T-cell (primary cell): ENCODE measurements at regions not wholly inside any gene's neighbourhood (a gene's known extent, or its start where the extent isn't known, plus 50 kb on each side); places are given as distances from the start of the nearest gene placed in this dataset.

ENCODE experiments used
- ATAC-seq, 4 experiments: fragments of 200-7000 bp in 3 of 4; fragments of 150-1000 bp in 1 of 4; cut with Tn5 transposase; replicated peaks in 1 of 4; 1 replicate in 3 of 4; 2 replicates in 1 of 4; pipeline ENCODE4 v1.10.0; 2021; ENCODE audit warnings: moderate library complexity in 3 of 4, mild to moderate bottlenecking in 2 of 4, moderate number of reproducible peaks in 1 of 4
- CTCF ChIA-PET, 2 donors: fragments of 300-600 bp; sonication (Branson Sonifier 250); formaldehyde crosslinking; loops; one replicate each; lab custom pipeline; 2022; ENCODE audit warnings: antibody characterized with exemption in 2 of 2; lab: Charles Lee
- POLR2A ChIA-PET, 2 donors: fragments of 300-600 bp; sonication (Branson Sonifier 250); formaldehyde crosslinking; loops; one replicate each; lab custom pipeline; 2022; ENCODE audit warnings: antibody characterized with exemption in 2 of 2; lab: Charles Lee
- DNase-seq, 35 experiments: peaks; one replicate each; pipeline versions ENCODE4 v3.0.0 to v3.0.0-alpha.2; 2013 to 2023
- H3K27ac ChIP-seq: one replicate; pipeline ENCODE4 v1.5.1; 2013; ENCODE audit warnings: low read length
- H3K27me3 ChIP-seq, 2 experiments: replicated peaks in 1 of 2; 1 replicate in 1 of 2; 2 replicates in 1 of 2; pipeline versions ENCODE4 v1.6.1 to v1.7.0; 2013; ENCODE audit warnings: low read length in 1 of 2, mixed read lengths in 1 of 2; ENCODE audit not compliant: control insufficient read depth in 2 of 2, insufficient read depth in 2 of 2; ENCODE audit errors: extremely low read depth in 1 of 2
- H3K36me3 ChIP-seq, 2 donors: 1 replicate in 1 of 2; 2 replicates in 1 of 2; pipeline versions ENCODE4 v1.6.1 to v1.7.0; 2013; ENCODE audit warnings: low read length in 1 of 2; ENCODE audit not compliant: control insufficient read depth in 2 of 2, insufficient read depth in 1 of 2; ENCODE audit errors: extremely low read depth in 1 of 2
- H3K4me1 ChIP-seq, 2 experiments: 1 replicate in 1 of 2; 2 replicates in 1 of 2; pipeline versions ENCODE4 v1.6.1 to v1.7.0; 2013; ENCODE audit warnings: low read length in 2 of 2, mixed read lengths in 1 of 2; ENCODE audit not compliant: insufficient read depth in 2 of 2, control insufficient read depth in 1 of 2; ENCODE audit errors: extremely low read depth in 1 of 2
- H3K4me3 ChIP-seq, 2 donors: 1 replicate in 1 of 2; 2 replicates in 1 of 2; pipeline versions ENCODE4 v1.5.1 to v1.7.0; 2013; ENCODE audit warnings: mild to moderate bottlenecking in 2 of 2, low read length in 1 of 2, moderate library complexity in 1 of 2; ENCODE audit not compliant: control insufficient read depth in 1 of 2; ENCODE audit errors: extremely low read depth in 1 of 2
- H3K9me3 ChIP-seq: 2 replicates; pipeline ENCODE4 v1.7.0; 2013
- H3K27ac Mint-ChIP-seq, 2 donors: one replicate each; pipeline ENCODE4 v1.8.0; 2020 to 2021; ENCODE audit warnings: mild to moderate bottlenecking in 2 of 2, mixed read lengths in 2 of 2
- H3K27me3 Mint-ChIP-seq, 2 donors: one replicate each; pipeline ENCODE4 v1.8.0; 2021 to 2022; ENCODE audit warnings: mixed read lengths in 2 of 2
- H3K36me3 Mint-ChIP-seq: one replicate; pipeline ENCODE4 v1.8.0; 2021; ENCODE audit warnings: mixed read lengths
- H3K4me1 Mint-ChIP-seq, 3 donors: one replicate each; pipeline ENCODE4 v1.8.0; 2020 to 2022; ENCODE audit warnings: mixed read lengths in 3 of 3, mild to moderate bottlenecking in 1 of 3
- H3K4me3 Mint-ChIP-seq, 3 donors: one replicate each; pipeline ENCODE4 v1.8.0; 2020 to 2022; ENCODE audit warnings: mild to moderate bottlenecking in 3 of 3, mixed read lengths in 3 of 3, moderate library complexity in 3 of 3
- H3K9me3 Mint-ChIP-seq, 3 donors: one replicate each; pipeline ENCODE4 v1.8.0; 2020 to 2022; ENCODE audit warnings: mixed read lengths in 3 of 3
- WGBS: methylation state at CpG from one replicate; pipeline ENCODE4 v1.1.5; 2013; ENCODE audit warnings: missing lambda C conversion rate; ENCODE audit not compliant: insufficient coverage; 5-methylcytosine and 5-hydroxymethylcytosine counted together

DNA sequence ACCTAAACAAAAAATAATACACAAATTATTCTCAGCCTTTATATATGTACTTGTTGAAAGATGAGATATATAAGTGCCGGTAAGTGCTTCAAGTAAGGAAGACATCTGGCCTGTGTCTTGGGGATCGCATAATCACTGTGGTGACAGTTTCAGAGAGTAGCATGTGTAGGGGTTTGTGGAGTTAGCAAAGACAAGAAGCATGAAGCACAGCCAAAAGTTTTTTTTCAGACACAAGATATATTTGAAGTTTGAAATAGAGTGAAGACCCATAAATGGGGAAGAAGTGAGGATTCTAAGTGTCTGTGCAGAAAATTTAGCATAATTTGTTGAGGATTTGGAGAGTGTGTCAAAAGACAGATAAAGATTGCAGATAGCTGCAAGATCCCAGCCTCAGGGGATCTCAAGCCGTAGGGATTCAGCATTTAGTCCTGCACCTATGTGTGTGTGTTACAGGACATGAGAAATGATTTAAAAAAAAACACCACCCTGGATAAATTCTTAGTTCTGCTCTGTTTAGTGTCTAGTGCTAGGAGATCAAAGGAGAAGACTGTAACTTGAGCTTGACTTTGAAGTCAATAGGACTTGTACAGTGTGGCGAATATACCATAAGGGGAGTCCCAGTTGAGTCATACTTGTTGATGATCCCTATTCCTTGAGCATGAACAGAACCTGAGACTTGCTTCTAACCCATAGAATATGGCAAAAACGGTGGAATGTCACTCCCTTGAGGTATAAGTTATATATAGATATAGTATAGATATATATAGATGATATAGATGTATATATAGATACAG lies 123.9 kb upstream of the GRM7 start:
- no peak overlapping the region for H3K4me3 Mint-ChIP-seq
- Histone ChIP-seq H3K27me3 (no peaks in the 10 kb centered on the region), H3K4me1 (peaks cover 0 to 2% of the 10 kb centered on the region in 2 experiments), H3K9me3 (no peaks in the 10 kb centered on the region), H3K4me3 (no peak overlapping the region), H3K27ac (no peak overlapping the region), H3K36me3 (no peaks in the 10 kb centered on the region)
- WGBS: 90% methylated on average over 3 of the region's 5 CpGs
- H3K36me3 Mint-ChIP-seq: no peaks in the 10 kb centered on the region
- no peaks in the 10 kb centered on the region for H3K27me3 Mint-ChIP-seq
- ChIA-PET POLR2A (no interaction called here), CTCF (no interaction called here)
- DNase-seq (no peak), ATAC-seq (no peak)
- H3K27ac Mint-ChIP-seq: no peak overlapping the region
- H3K9me3 Mint-ChIP-seq: peaks cover 8 to 12% (median 9%) of the 10 kb centered on the region in 3 donors
- H3K4me1 Mint-ChIP-seq: no peaks in the 10 kb centered on the region

DNA sequence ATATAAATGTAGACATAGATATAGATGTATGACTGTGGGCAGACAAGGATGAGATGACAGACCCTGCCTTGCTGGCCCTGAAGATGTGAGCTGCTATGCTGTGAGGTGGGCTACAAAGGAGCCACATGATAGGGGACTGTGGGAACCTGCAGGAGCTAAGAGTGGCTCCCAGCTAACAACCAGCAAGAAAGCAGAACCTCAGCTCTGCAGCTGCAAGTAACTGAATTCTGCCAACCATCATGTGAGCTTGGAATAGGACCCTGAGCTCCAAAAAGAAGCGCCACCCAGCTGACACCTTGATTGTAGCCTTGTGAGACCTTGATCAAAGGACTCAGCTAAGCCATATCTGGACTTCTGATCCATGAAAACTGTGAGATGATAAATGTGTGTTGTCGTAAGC lies 123.3 kb upstream of the GRM7 start:
- Histone ChIP-seq H3K4me3 (no peak overlapping the region), H3K27ac (no peak overlapping the region), H3K9me3 (no peaks in the 10 kb centered on the region), H3K36me3 (no peaks in the 10 kb centered on the region), H3K4me1 (peaks cover 0 to 2% of the 10 kb centered on the region in 2 experiments), H3K27me3 (no peaks in the 10 kb centered on the region)
- ChIA-PET CTCF (no interaction called here), POLR2A (no interaction called here)
- no peak for DNase-seq
- WGBS: 89% methylated on average over 1 of the region's 2 CpGs
- H3K27me3 Mint-ChIP-seq: no peaks in the 10 kb centered on the region
- ATAC-seq: no peak
- H3K4me3 Mint-ChIP-seq: no peak overlapping the region
- H3K9me3 Mint-ChIP-seq: peaks cover 8 to 12% (median 9%) of the 10 kb centered on the region in 3 donors
- no peaks in the 10 kb centered on the region for H3K36me3 Mint-ChIP-seq
- H3K27ac Mint-ChIP-seq: no peak overlapping the region
- no peaks in the 10 kb centered on the region for H3K4me1 Mint-ChIP-seq

DNA sequence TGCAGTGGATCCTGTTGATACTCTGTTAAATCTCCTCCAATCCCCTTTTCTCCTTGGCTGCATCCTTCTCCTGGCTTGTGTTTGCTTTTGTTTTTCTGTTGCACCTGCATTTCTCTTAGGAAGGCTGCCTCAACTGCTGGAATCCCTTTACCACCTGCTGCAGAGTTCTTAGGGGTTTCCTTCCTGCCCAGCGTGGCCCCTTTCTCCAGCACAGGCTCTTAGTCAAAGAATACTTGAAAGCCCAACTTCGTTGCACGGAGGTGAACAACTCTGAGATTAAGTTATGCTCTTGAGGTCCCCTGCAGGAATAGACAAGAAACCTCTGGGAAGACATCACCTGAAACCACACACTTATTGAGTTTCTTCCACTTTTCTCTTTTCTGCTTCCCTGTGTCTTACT lies 121.6 kb upstream of the GRM7 start:
- no peaks in the 10 kb centered on the region for H3K27me3 Mint-ChIP-seq
- no peaks in the 10 kb centered on the region for H3K36me3 ChIP-seq
- ChIA-PET CTCF (no interaction called here), POLR2A (interaction anchor here in 1 of 2 donors (0.7 kb wide), 1 partner anchor 188 kb away, joined by 3 read pairs; no protein-coding TSS in a partner anchor)
- H3K27ac ChIP-seq: no peak overlapping the region
- ATAC-seq (no peak), DNase-seq (no peak)
- H3K36me3 Mint-ChIP-seq: no peaks in the 10 kb centered on the region
- WGBS: 31% methylated on average over 3 of the region's 3 CpGs
- H3K27me3 ChIP-seq: no peaks in the 10 kb centered on the region
- H3K27ac Mint-ChIP-seq: no peak overlapping the region
- H3K4me1 Mint-ChIP-seq: no peaks in the 10 kb centered on the region
- H3K9me3 Mint-ChIP-seq: peaks cover 2 to 14% (median 6%) of the 10 kb centered on the region in 3 donors
- H3K9me3 ChIP-seq: no peaks in the 10 kb centered on the region
- peaks cover 0 to 9% of the 10 kb centered on the region in 2 experiments for H3K4me1 ChIP-seq
- H3K4me3 Mint-ChIP-seq: no peak overlapping the region
- no peak overlapping the region for H3K4me3 ChIP-seq

DNA sequence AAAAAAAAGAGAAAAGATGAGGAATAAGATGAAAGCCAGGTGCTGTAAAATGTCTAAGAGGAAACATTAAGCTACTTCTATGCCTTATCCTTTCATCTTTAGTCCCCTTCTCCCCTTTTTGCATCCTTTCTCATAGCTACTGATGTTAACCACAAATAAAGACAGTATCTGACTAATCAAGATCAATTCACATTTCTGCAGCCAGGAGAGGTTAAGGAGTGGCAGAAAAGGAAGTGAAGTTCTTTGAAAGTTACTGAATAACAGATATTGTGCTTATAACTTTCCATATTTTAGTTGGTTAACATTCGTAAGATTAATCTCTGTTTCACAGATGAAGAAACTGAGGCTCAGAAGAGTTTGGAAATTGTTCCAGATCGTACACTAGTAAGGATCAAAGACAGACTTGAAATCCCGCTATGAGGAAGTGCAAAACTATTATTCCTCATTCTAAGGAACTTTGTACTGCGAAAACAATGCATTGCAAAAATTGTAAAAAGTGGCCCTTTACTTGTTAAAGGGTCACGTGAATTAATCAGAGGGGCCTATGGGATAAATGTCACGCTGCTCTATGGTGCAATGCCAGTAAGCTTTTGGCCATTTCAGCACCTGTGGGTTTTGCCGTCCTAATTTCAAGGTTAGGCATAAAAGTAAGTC lies 117.7 kb upstream of the GRM7 start:
- Histone ChIP-seq H3K9me3 (no peaks in the 10 kb centered on the region), H3K4me1 (peaks cover 0 to 7% of the 10 kb centered on the region in 2 experiments), H3K36me3 (no peaks in the 10 kb centered on the region), H3K4me3 (no peak overlapping the region), H3K27me3 (no peaks in the 10 kb centered on the region), H3K27ac (no peak overlapping the region)
- no peak overlapping the region for H3K27ac Mint-ChIP-seq
- no peaks in the 10 kb centered on the region for H3K4me1 Mint-ChIP-seq
- ATAC-seq (no peak), DNase-seq (no peak)
- no peaks in the 10 kb centered on the region for H3K27me3 Mint-ChIP-seq
- no peak overlapping the region for H3K4me3 Mint-ChIP-seq
- POLR2A ChIA-PET: no interaction called here
- CTCF ChIA-PET: interaction anchor here in 1 of 2 donors (0.6 kb wide), 1 partner anchor 1381 kb away, joined by 3 read pairs; no protein-coding TSS in a partner anchor
- 79% methylated on average over 5 of the region's 7 CpGs for WGBS
- no peaks in the 10 kb centered on the region for H3K36me3 Mint-ChIP-seq
- H3K9me3 Mint-ChIP-seq: peaks cover 9 to 10% (median 10%) of the 10 kb centered on the region in 3 donors

DNA sequence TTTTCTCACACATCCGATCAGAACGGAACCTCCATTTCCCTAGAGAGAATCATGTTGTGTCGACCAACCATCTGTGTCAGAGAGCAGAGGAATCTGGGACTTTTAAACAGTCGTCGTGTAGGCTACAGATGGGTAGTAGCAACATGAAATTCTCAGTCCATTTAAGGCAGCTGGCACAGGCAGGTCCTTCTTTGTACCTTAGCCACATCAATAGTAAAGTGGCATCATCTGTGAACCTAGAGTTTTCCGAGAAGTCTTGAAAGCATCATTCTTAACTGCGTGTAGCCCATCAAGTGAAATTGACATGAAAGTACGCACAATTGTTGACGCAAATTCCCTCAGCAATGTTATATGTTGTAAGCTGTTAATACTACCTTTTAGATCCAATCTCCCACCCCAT lies 114.5 kb upstream of the GRM7 start:
- ChIA-PET POLR2A (no interaction called here), CTCF (no interaction called here)
- Mint-ChIP-seq H3K36me3 (no peaks in the 10 kb centered on the region), H3K27ac (no peak overlapping the region), H3K9me3 (peaks cover 7 to 14% (median 9%) of the 10 kb centered on the region in 3 donors), H3K4me3 (no peak overlapping the region), H3K4me1 (no peaks in the 10 kb centered on the region), H3K27me3 (no peaks in the 10 kb centered on the region)
- no peaks in the 10 kb centered on the region for H3K36me3 ChIP-seq
- H3K27ac ChIP-seq: no peak overlapping the region
- H3K4me1 ChIP-seq: peaks cover 0 to 7% of the 10 kb centered on the region in 2 experiments
- H3K4me3 ChIP-seq: no peak overlapping the region
- no peaks in the 10 kb centered on the region for H3K27me3 ChIP-seq
- no peaks in the 10 kb centered on the region for H3K9me3 ChIP-seq
- no peak for ATAC-seq
- 67% methylated on average over 2 of the region's 9 CpGs for WGBS
- DNase-seq: no peak

DNA sequence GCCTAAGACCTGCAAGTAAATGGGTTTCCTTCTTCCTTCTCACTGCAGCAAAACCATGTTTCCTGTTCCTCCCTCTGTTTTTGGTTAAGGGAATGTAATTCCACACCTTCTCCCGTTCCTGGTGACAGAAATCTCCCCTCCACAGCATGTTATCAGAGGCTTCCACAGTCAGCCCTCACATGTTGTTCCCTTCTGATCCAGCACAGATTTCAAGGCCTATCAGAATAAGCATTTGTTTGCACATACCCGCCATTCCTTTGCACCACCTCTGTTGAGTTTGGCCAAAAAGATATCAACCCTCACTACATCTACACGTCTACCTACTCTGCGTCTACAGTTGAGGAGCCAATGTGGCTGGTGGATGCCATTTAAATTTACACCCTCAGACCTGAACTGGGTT lies 113.9 kb upstream of the GRM7 start:
- H3K4me1 Mint-ChIP-seq: no peaks in the 10 kb centered on the region
- no peaks in the 10 kb centered on the region for H3K27me3 Mint-ChIP-seq
- Histone ChIP-seq H3K9me3 (no peaks in the 10 kb centered on the region), H3K4me1 (peaks cover 0 to 7% of the 10 kb centered on the region in 2 experiments), H3K27ac (no peak overlapping the region), H3K36me3 (no peaks in the 10 kb centered on the region), H3K27me3 (no peaks in the 10 kb centered on the region), H3K4me3 (no peak overlapping the region)
- no peaks in the 10 kb centered on the region for H3K36me3 Mint-ChIP-seq
- H3K4me3 Mint-ChIP-seq: no peak overlapping the region
- no peak overlapping the region for H3K27ac Mint-ChIP-seq
- ChIA-PET POLR2A (no interaction called here), CTCF (no interaction called here)
- 100% methylated on average over 1 of the region's 4 CpGs for WGBS
- no peak for ATAC-seq
- peaks cover 7 to 14% (median 9%) of the 10 kb centered on the region in 3 donors for H3K9me3 Mint-ChIP-seq
- no peak for DNase-seq
